ENCODE measurements at regions not wholly inside any gene's neighbourhood (a gene's known extent, or its start where the extent isn't known, plus 50 kb on each side); places are given as distances from the start of the nearest gene placed in this dataset.

GRCh38 chr15:38666865-38667510 lies 102.4 kb upstream of the RASGRP1 start (continued):
- TF ChIP-seq ZHX2 (IDR thresholded peaks at IDR 0.05; ENCODE audit: low read depth) = no peak
- TF ChIP-seq ZHX2 (CRISPR knock-in tag; IDR thresholded peaks at IDR 0.05; ENCODE audit: borderline replicate concordance) = no peak
- TF ChIP-seq ZNF777 (CRISPR knock-in tag; IDR thresholded peaks at IDR 0.05) = no peak
- TF ChIP-seq ARNT (IDR thresholded peaks at IDR 0.05) = no peak
- no peak for TF ChIP-seq KAT8 (CRISPR knock-in tag; IDR thresholded peaks at IDR 0.05)

DNA sequence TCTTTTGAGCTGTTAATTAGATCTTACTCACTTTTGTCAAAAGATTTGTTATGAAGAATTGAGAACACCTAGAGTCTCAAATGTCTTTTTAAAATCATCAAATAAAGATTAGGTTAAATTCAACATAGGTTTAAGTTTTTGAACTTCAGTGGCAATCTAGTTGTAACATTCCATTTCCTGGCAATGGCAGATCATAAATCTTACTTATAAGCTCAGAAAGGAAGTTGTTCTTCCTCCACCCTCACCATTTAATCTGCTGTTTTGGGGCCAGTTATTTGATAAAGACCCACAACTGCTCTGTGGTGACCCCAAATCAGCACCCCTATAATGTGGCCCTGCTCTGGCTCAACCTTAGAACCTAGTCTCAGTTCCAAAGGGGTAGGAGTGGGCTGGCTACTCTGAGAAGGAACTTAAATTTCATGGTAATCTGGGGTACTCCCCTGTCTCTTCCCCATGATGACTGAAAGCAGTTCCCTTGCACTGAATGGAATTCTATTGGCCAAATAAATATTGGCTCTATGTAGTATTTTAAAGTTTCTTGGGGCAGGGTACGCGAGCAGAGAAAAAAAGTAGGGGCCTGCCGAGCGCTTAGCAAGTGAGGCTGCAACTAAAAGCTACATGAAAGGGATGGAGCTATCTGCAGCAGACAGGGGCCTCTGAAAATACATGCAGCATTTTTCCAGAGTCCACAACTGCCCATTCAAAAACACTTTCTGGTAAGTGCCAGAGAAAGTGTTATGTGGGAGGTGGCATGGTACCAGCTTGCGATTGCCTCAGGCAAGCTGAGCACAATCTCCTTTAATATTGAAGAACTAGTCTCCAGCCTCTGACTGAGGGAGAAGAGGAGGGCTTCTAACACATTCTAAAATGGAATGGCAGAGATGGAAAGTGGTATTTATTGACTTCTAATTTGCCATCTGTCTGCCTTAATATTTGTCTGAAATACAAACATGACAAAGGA lies 103.6 kb upstream of the RASGRP1 start:
- no peaks in the 10 kb centered on the region for H3K4me1 ChIP-seq (ENCODE audit: insufficient read depth, low read length)
- 74% methylated on average over 5 of the region's 5 CpGs for WGBS (ENCODE audit: low lambda C conversion rate)
- TF ChIP-seq ZBTB38 (CRISPR knock-in tag; IDR thresholded peaks at IDR 0.05) (no peak), TOPORS (CRISPR knock-in tag; IDR thresholded peaks at IDR 0.05) (no peak), ZNF441 (CRISPR knock-in tag; IDR thresholded peaks at IDR 0.05; ENCODE audit: borderline replicate concordance) (no peak), POLR2AphosphoS5 (IDR thresholded peaks at IDR 0.05; ENCODE audit: low read depth, low read length) (no peak), ZFAT (CRISPR knock-in tag; conservative IDR thresholded peaks at IDR 0.05) (no peak), HNRNPUL1 (IDR thresholded peaks at IDR 0.05; ENCODE audit: low read depth, low read length) (no peak)
- H3K4me2 ChIP-seq (ENCODE audit: low read depth, low read length) = no peak overlapping the region
- H3K27ac ChIP-seq (ENCODE audit: extremely low read length, insufficient read depth, low read length) = no peak overlapping the region
- ChIA-PET POLR2A (no interaction called here), CTCF (ENCODE audit: low intra/inter-chr PET ratio, low total read pairs) (no interaction called here)
- H3K36me3 ChIP-seq (replicated peaks in 1 of 2; ENCODE audit: control insufficient read depth in 1 of 2, insufficient read depth in 2 of 2, low read length in 2 of 2) = no peaks in the 10 kb centered on the region
- no peak overlapping the region for H2AFZ ChIP-seq (ENCODE audit: low read length)
- H3K9me3 ChIP-seq (ENCODE audit: low read length) = no peaks in the 10 kb centered on the region
- no peak for FAIRE-seq
- H3K4me3 ChIP-seq (replicated peaks in 1 of 3; ENCODE audit: insufficient read depth in 1 of 3, low read depth in 2 of 3, low read length in 3 of 3) = no peak overlapping the region
- in situ Hi-C loops (cut with HindIII; ENCODE audit: extremely low pct_ligation_motif_present, low pct_unique_long_range_greater_than_20kb) = no loop called here
- H3K79me2 ChIP-seq (ENCODE audit: insufficient read depth, low read length) = no peaks in the 10 kb centered on the region
- no TSS peak for BruUV-seq (replicated peaks)
- intact Hi-C loops (cut with micrococcal nuclease; ENCODE audit: unreplicated experiment) = no loop called here
- H3K27me3 ChIP-seq (ENCODE audit: control insufficient read depth in 1 of 2, insufficient read depth in 2 of 2, low read length in 2 of 2) = no peaks in the 10 kb centered on the region
- H3K9ac ChIP-seq (ENCODE audit: insufficient read depth, low read depth, low read length) = no peak overlapping the region
- H4K20me1 ChIP-seq (ENCODE audit: insufficient read depth, low read length) = no peaks in the 10 kb centered on the region
- DNase-seq (ENCODE audit: low spot score) = no peak
- no peak for ATAC-seq
